ENCODE measurements at regions not wholly inside any gene's neighbourhood (a gene's known extent, or its start where the extent isn't known, plus 50 kb on each side); places are given as distances from the start of the nearest gene placed in this dataset.

DNA sequence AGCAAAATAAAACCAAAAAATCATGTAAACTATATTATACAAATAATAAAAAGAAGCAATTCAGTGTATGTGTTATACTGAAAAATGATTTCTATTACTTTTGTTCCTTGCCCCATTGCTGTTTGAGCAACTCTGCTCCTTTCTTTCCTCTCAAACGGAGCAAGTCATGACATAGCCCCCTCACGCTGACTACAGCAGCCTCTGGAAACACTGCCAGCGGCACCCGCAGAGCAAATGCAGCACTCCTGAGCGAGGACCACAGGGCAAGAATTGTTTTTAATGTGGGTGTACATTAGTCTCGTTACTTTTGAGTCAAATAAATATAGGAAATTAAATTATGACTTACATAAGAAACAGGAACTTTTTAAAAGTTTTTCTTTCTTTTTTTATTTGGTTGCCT, 350.1 kb upstream of the HSF2 start:
- Histone ChIP-seq H3K18ac (ENCODE audit: insufficient read length, low read depth, low read length) (no peak overlapping the region), H2AK5ac (ENCODE audit: insufficient read length, low read length) (no peak overlapping the region), H3K4me2 (ENCODE audit: insufficient read depth, insufficient read length, low read length) (no peak overlapping the region), H3K23me2 (ENCODE audit: insufficient read length, low read depth, low read length, poor library complexity, severe bottlenecking) (no peaks in the 10 kb centered on the region), H3K79me1 (ENCODE audit: insufficient read depth, low read depth, low read length, poor library complexity, severe bottlenecking) (no peaks in the 10 kb centered on the region), H2BK15ac (ENCODE audit: low read depth, low read length) (no peak overlapping the region), H3K14ac (ENCODE audit: insufficient read depth, low read length) (no peak overlapping the region), H4K20me1 (ENCODE audit: control insufficient read depth, insufficient read depth, insufficient read length) (no peaks in the 10 kb centered on the region), H3K56ac (ENCODE audit: insufficient read length, low read depth, low read length) (no peak overlapping the region), H4K8ac (replicated peaks; ENCODE audit: insufficient read length, low read depth, low read length) (no peak overlapping the region), H3K23ac (ENCODE audit: insufficient read length, low read depth, low read length) (no peak overlapping the region), H2BK5ac (ENCODE audit: insufficient read length, low read length) (no peak overlapping the region), H2AFZ (ENCODE audit: low read length) (no peak overlapping the region), H3K27ac (ENCODE audit: insufficient read length, low read depth, low read length) (no peak overlapping the region), H2BK20ac (ENCODE audit: low read depth, low read length, poor library complexity, severe bottlenecking) (no peak overlapping the region), H4K91ac (ENCODE audit: insufficient read length, low read depth, low read length) (no peak overlapping the region), H2BK120ac (ENCODE audit: low read depth, low read length, poor library complexity, severe bottlenecking) (no peak overlapping the region), H3K9me3 (ENCODE audit: control insufficient read depth, low read depth, low read length) (no peaks in the 10 kb centered on the region), H3K4me1 (ENCODE audit: insufficient read depth, low read length) (no peaks in the 10 kb centered on the region), H3K4ac (ENCODE audit: low read depth, low read length) (no peak overlapping the region), H2BK12ac (ENCODE audit: insufficient read length, low read depth, low read length) (no peak overlapping the region), H3K9ac (ENCODE audit: extremely low read depth, insufficient read length, low read length) (no peak overlapping the region), H3T11ph (ENCODE audit: low read length) (no peak overlapping the region), H4K5ac (ENCODE audit: insufficient read length, low read depth, low read length) (no peak overlapping the region), H3K79me2 (ENCODE audit: insufficient read depth, low read length) (no peaks in the 10 kb centered on the region), H3K27me3 (ENCODE audit: insufficient read depth, low read length) (no peaks in the 10 kb centered on the region)
- no CpG with 5 or more reads among the region's 6 CpGs for WGBS (ENCODE audit: extremely low coverage, insufficient read length, low lambda C conversion rate)
- no peaks in the 10 kb centered on the region for H3K36me3 Mint-ChIP-seq (ENCODE audit: insufficient read depth in 1 of 3, low read depth in 3 of 3)
- peaks cover 2 to 3% of the 10 kb centered on the region in 2 experiments; a peak in 3 of 4 replicates for H3K4me1 Mint-ChIP-seq
- H3K27me3 Mint-ChIP-seq (ENCODE audit: low read depth): no peaks in the 10 kb centered on the region
- H3K4me3 Mint-ChIP-seq: no peak overlapping the region
- DNase-seq: no peak
- no peak overlapping the region for H3K27ac Mint-ChIP-seq
- TF ChIP-seq, protein P1, sequence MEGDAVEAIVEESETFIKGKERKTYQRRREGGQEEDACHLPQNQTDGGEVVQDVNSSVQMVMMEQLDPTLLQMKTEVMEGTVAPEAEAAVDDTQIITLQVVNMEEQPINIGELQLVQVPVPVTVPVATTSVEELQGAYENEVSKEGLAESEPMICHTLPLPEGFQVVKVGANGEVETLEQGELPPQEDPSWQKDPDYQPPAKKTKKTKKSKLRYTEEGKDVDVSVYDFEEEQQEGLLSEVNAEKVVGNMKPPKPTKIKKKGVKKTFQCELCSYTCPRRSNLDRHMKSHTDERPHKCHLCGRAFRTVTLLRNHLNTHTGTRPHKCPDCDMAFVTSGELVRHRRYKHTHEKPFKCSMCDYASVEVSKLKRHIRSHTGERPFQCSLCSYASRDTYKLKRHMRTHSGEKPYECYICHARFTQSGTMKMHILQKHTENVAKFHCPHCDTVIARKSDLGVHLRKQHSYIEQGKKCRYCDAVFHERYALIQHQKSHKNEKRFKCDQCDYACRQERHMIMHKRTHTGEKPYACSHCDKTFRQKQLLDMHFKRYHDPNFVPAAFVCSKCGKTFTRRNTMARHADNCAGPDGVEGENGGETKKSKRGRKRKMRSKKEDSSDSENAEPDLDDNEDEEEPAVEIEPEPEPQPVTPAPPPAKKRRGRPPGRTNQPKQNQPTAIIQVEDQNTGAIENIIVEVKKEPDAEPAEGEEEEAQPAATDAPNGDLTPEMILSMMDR (conservative IDR thresholded peaks at IDR 0.05): no peak
- H3K9me3 Mint-ChIP-seq: no peaks in the 10 kb centered on the region

All from H9 (cell line).